ENCODE measurements at regions not wholly inside any gene's neighbourhood (a gene's known extent, or its start where the extent isn't known, plus 50 kb on each side); places are given as distances from the start of the nearest gene placed in this dataset.

GRCh38 chr9:115758441-115758840, 395.1 kb upstream of the PAPPA start:
- Histone ChIP-seq H3K79me2 (no peaks in the 10 kb centered on the region), H3K9me2 (replicated peaks; ENCODE audit: insufficient read depth) (no peaks in the 10 kb centered on the region), H3K27me3 (no peaks in the 10 kb centered on the region), H3K4me3 (no peak overlapping the region), H3K36me3 (replicated peaks; ENCODE audit: insufficient read depth, low read depth) (no peaks in the 10 kb centered on the region), H2AFZ (no peak overlapping the region), H4K20me1 (ENCODE audit: insufficient read depth, poor library complexity, severe bottlenecking) (no peaks in the 10 kb centered on the region), H3K9me3 (ENCODE audit: low read depth) (no peaks in the 10 kb centered on the region), H3K27ac (no peak overlapping the region), H3K4me2 (no peak overlapping the region), H3K4me1 (ENCODE audit: insufficient read depth) (no peaks in the 10 kb centered on the region)
- DNase-seq (ENCODE audit: low spot score), result no peak
- WGBS (ENCODE audit: low lambda C conversion rate, missing lambda C conversion rate), result 86% methylated on average over 3 of the region's 3 CpGs
- no peak for TF ChIP-seq EZH2 (IDR thresholded peaks at IDR 0.05; ENCODE audit: borderline replicate concordance)
- no peak for TF ChIP-seq EZH2phosphoT487 (IDR thresholded peaks at IDR 0.05; ENCODE audit: low read depth, severe bottlenecking, unreplicated experiment)
- TF ChIP-seq, protein P1, sequence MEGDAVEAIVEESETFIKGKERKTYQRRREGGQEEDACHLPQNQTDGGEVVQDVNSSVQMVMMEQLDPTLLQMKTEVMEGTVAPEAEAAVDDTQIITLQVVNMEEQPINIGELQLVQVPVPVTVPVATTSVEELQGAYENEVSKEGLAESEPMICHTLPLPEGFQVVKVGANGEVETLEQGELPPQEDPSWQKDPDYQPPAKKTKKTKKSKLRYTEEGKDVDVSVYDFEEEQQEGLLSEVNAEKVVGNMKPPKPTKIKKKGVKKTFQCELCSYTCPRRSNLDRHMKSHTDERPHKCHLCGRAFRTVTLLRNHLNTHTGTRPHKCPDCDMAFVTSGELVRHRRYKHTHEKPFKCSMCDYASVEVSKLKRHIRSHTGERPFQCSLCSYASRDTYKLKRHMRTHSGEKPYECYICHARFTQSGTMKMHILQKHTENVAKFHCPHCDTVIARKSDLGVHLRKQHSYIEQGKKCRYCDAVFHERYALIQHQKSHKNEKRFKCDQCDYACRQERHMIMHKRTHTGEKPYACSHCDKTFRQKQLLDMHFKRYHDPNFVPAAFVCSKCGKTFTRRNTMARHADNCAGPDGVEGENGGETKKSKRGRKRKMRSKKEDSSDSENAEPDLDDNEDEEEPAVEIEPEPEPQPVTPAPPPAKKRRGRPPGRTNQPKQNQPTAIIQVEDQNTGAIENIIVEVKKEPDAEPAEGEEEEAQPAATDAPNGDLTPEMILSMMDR (IDR thresholded peaks at IDR 0.05; ENCODE audit: poor library complexity), result no peak

DNA sequence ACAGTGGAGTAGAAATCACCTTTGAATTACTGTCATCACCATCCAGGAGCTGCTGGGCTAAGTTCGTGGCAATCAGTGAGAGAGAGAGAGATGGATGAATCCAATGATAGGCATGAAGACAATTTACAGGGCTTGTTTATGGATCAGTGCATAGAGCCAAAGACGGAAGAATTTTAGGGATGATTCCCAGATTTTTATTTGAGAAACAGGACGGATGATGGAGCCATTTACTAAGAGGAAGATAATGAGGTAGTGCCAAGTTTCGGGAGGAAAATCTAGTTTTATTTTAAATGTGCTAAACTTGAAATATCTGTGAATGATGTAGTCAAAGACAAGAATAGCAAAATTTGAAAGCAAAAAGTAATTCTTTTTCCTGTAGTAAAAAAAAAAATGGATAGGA, 394.2 kb upstream of the PAPPA start:
- Histone ChIP-seq H3K27ac (no peak overlapping the region), H3K4me1 (ENCODE audit: insufficient read depth) (no peaks in the 10 kb centered on the region), H4K20me1 (ENCODE audit: insufficient read depth, poor library complexity, severe bottlenecking) (no peaks in the 10 kb centered on the region), H3K9me3 (ENCODE audit: low read depth) (no peaks in the 10 kb centered on the region), H3K4me2 (no peak overlapping the region), H2AFZ (no peak overlapping the region), H3K4me3 (no peak overlapping the region), H3K79me2 (no peaks in the 10 kb centered on the region), H3K36me3 (replicated peaks; ENCODE audit: insufficient read depth, low read depth) (no peaks in the 10 kb centered on the region), H3K9me2 (replicated peaks; ENCODE audit: insufficient read depth) (no peaks in the 10 kb centered on the region), H3K27me3 (no peaks in the 10 kb centered on the region)
- TF ChIP-seq EZH2 (IDR thresholded peaks at IDR 0.05; ENCODE audit: borderline replicate concordance), result no peak
- TF ChIP-seq EZH2phosphoT487 (IDR thresholded peaks at IDR 0.05; ENCODE audit: low read depth, severe bottlenecking, unreplicated experiment), result no peak
- TF ChIP-seq, protein P1 (IDR thresholded peaks at IDR 0.05; ENCODE audit: poor library complexity), result no peak
- DNase-seq (ENCODE audit: low spot score), result no peak
- 85% methylated on average over 4 of the region's 4 CpGs for WGBS (ENCODE audit: low lambda C conversion rate, missing lambda C conversion rate)

GRCh38 chr9:115764645-115765044, 388.9 kb upstream of the PAPPA start:
- Histone ChIP-seq H2AFZ (no peak overlapping the region), H3K4me2 (no peak overlapping the region), H3K27ac (no peak overlapping the region), H3K4me3 (no peak overlapping the region), H3K9me3 (ENCODE audit: low read depth) (no peaks in the 10 kb centered on the region), H3K36me3 (replicated peaks; ENCODE audit: insufficient read depth, low read depth) (no peaks in the 10 kb centered on the region), H4K20me1 (ENCODE audit: insufficient read depth, poor library complexity, severe bottlenecking) (no peaks in the 10 kb centered on the region), H3K4me1 (ENCODE audit: insufficient read depth) (no peaks in the 10 kb centered on the region), H3K27me3 (no peaks in the 10 kb centered on the region), H3K9me2 (replicated peaks; ENCODE audit: insufficient read depth) (no peaks in the 10 kb centered on the region), H3K79me2 (no peaks in the 10 kb centered on the region)
- DNase-seq (ENCODE audit: low spot score), result no peak
- TF ChIP-seq, protein P1 (IDR thresholded peaks at IDR 0.05; ENCODE audit: poor library complexity), result no peak
- no peak for TF ChIP-seq EZH2 (IDR thresholded peaks at IDR 0.05; ENCODE audit: borderline replicate concordance)
- no peak for TF ChIP-seq EZH2phosphoT487 (IDR thresholded peaks at IDR 0.05; ENCODE audit: low read depth, severe bottlenecking, unreplicated experiment)
- 96% methylated on average over 1 of the region's 1 CpG for WGBS (ENCODE audit: low lambda C conversion rate, missing lambda C conversion rate)

GRCh38 chr9:115765060-115765459, 388.5 kb upstream of the PAPPA start:
- H3K4me3 ChIP-seq, result no peak overlapping the region
- no peaks in the 10 kb centered on the region for H3K36me3 ChIP-seq (replicated peaks; ENCODE audit: insufficient read depth, low read depth)
- DNase-seq (ENCODE audit: low spot score), result no peak
- no peak overlapping the region for H3K4me2 ChIP-seq
- TF ChIP-seq EZH2 (IDR thresholded peaks at IDR 0.05; ENCODE audit: borderline replicate concordance) (no peak), EZH2phosphoT487 (IDR thresholded peaks at IDR 0.05; ENCODE audit: low read depth, severe bottlenecking, unreplicated experiment) (no peak)
- TF ChIP-seq, protein P1 (IDR thresholded peaks at IDR 0.05; ENCODE audit: poor library complexity), result no peak
- H3K27ac ChIP-seq, result no peak overlapping the region
- no peaks in the 10 kb centered on the region for H3K9me3 ChIP-seq (ENCODE audit: low read depth)
- 85% methylated on average over 2 of the region's 2 CpGs for WGBS (ENCODE audit: low lambda C conversion rate, missing lambda C conversion rate)
- no peaks in the 10 kb centered on the region for H3K9me2 ChIP-seq (replicated peaks; ENCODE audit: insufficient read depth)
- no peaks in the 10 kb centered on the region for H3K4me1 ChIP-seq (ENCODE audit: insufficient read depth)
- no peaks in the 10 kb centered on the region for H3K27me3 ChIP-seq
- H4K20me1 ChIP-seq (ENCODE audit: insufficient read depth, poor library complexity, severe bottlenecking), result no peaks in the 10 kb centered on the region
- H3K79me2 ChIP-seq, result no peaks in the 10 kb centered on the region
- H2AFZ ChIP-seq, result no peak overlapping the region
